ENCODE measurements at regions not wholly inside any gene's neighbourhood (a gene's known extent, or its start where the extent isn't known, plus 50 kb on each side); places are given as distances from the start of the nearest gene placed in this dataset.

DNA sequence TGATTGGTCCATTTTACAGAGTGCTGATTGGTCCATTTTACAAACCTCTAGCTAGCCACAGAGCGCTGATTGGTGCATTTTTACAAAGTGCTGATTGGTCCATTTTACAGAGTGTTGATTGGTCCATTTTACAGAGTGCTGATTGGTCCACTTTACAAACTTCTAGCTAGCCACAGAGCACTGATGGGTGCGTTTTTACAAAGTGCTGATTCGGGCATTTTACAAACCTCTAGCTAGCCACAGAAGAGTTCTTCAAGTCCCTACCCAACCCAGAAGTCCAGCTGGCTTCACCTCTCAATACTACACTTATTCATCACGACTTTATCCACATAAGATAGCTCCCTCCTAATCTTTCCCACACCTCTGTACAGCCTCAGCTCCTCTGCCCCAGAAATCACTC lies 899.8 kb downstream of the TUSC7 start:
- Mint-ChIP-seq H3K9me3 (peaks cover 5% of the 10 kb centered on the region), H3K36me3 (peaks cover 4% of the 10 kb centered on the region), H3K4me3 (no peak overlapping the region), H3K27ac (no peak overlapping the region), H3K27me3 (no peaks in the 10 kb centered on the region), H3K4me1 (ENCODE audit: unreplicated experiment) (peaks cover 26% of the 10 kb centered on the region)
- TF ChIP-seq, protein P1, sequence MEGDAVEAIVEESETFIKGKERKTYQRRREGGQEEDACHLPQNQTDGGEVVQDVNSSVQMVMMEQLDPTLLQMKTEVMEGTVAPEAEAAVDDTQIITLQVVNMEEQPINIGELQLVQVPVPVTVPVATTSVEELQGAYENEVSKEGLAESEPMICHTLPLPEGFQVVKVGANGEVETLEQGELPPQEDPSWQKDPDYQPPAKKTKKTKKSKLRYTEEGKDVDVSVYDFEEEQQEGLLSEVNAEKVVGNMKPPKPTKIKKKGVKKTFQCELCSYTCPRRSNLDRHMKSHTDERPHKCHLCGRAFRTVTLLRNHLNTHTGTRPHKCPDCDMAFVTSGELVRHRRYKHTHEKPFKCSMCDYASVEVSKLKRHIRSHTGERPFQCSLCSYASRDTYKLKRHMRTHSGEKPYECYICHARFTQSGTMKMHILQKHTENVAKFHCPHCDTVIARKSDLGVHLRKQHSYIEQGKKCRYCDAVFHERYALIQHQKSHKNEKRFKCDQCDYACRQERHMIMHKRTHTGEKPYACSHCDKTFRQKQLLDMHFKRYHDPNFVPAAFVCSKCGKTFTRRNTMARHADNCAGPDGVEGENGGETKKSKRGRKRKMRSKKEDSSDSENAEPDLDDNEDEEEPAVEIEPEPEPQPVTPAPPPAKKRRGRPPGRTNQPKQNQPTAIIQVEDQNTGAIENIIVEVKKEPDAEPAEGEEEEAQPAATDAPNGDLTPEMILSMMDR (conservative IDR thresholded peaks at IDR 0.05), result no peak
- DNase-seq (ENCODE audit: extremely low spot score, unreplicated experiment), result no peak

DNA sequence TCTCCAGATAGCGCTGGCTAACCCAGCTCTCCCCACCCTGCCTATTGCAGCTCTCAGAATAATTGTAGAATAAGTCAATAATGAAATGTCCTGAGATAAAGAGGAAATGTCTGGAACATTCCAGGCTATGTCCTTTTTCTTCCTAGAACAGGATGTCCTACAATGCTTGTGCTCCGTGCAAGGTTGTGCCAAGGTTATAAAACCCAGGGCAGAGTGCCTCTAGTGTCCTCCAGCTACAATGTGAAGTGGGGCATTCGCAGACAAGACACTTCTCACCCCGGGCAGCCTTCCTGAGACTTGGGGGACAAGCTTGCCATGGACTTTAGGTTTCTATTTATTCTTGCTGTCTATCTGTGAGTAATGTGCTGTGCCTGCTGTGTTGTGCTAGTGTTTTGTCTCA lies 900.6 kb downstream of the TUSC7 start:
- H3K36me3 Mint-ChIP-seq, result peaks cover 4% of the 10 kb centered on the region
- H3K4me1 Mint-ChIP-seq (ENCODE audit: unreplicated experiment), result peaks cover 22% of the 10 kb centered on the region
- TF ChIP-seq, protein P1 (conservative IDR thresholded peaks at IDR 0.05), result no peak
- H3K4me3 Mint-ChIP-seq, result no peak overlapping the region
- no peak for DNase-seq (ENCODE audit: extremely low spot score, unreplicated experiment)
- no peaks in the 10 kb centered on the region for H3K27me3 Mint-ChIP-seq
- no peak overlapping the region for H3K27ac Mint-ChIP-seq
- peaks cover 5% of the 10 kb centered on the region for H3K9me3 Mint-ChIP-seq

DNA sequence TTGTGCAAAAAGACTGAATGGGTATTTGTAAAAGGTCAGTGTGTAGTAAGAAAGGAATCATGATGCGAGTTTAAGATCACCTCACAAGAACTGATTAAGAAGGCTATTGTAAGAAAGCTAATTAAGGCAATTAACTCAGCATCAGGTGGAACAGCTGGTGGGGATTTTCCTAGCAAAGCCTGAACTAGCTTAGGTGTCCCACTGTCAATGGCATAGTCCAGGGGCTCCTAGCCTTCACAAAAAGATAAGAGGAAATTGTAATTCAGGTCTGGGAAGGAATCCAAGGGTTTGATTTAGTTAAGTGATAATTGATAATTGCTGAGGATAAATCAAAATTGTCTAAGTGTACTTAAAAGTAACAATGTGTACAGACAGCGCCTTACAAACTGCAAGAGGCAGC lies 901.6 kb downstream of the TUSC7 start:
- peaks cover 4% of the 10 kb centered on the region for H3K36me3 Mint-ChIP-seq
- peaks cover 18% of the 10 kb centered on the region for H3K4me1 Mint-ChIP-seq (ENCODE audit: unreplicated experiment)
- no peak overlapping the region for H3K27ac Mint-ChIP-seq
- TF ChIP-seq, protein P1 (conservative IDR thresholded peaks at IDR 0.05), result no peak
- no peak overlapping the region for H3K4me3 Mint-ChIP-seq
- no peak for DNase-seq (ENCODE audit: extremely low spot score, unreplicated experiment)
- peaks cover 5% of the 10 kb centered on the region for H3K9me3 Mint-ChIP-seq
- H3K27me3 Mint-ChIP-seq, result no peaks in the 10 kb centered on the region

DNA sequence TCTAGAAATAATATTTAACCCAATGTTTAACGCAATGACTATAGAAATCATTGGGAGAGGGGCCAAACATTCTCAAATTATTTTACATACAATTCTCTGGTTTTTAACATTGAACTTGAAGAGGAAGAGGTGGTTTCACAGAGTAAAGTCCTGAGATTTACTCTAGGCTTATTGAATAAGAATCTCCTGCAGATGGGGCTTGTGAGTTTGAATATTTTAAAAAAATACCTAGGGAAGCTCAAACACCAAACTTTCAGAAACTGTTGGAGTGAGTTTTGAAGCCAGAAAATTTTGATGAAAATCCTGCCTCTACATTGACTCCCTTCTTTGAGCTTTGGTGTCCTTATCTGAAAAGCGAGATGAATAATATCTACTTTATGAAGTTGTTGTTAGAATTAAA lies 906.6 kb downstream of the TUSC7 start:
- no peaks in the 10 kb centered on the region for H3K36me3 Mint-ChIP-seq
- no peaks in the 10 kb centered on the region for H3K27me3 Mint-ChIP-seq
- TF ChIP-seq, protein P1 (conservative IDR thresholded peaks at IDR 0.05), result no peak
- H3K4me1 Mint-ChIP-seq (ENCODE audit: unreplicated experiment), result peaks cover under 1% of the 10 kb centered on the region
- DNase-seq (ENCODE audit: extremely low spot score, unreplicated experiment), result no peak
- no peaks in the 10 kb centered on the region for H3K9me3 Mint-ChIP-seq
- no peak overlapping the region for H3K4me3 Mint-ChIP-seq
- H3K27ac Mint-ChIP-seq, result no peak overlapping the region

DNA sequence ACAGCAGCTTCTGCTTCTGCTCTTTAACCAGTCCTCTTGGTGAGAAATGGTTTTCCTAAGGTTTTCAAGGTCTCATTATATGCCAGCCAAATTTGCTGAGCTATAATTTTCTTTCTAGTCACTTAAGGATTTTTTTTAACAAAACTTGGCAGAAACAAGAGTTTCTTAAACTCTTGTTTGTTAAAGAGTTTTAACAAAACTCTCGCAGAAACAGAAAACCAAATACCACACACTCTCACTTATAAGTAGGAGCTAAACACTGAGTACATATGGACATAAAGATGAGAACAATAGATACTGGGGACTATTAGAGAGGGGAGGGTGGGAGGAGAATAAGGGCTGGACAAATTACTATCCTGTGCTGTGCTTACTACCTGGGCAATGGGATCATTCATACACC lies 908.3 kb downstream of the TUSC7 start:
- no peaks in the 10 kb centered on the region for H3K36me3 Mint-ChIP-seq
- TF ChIP-seq, protein P1 (conservative IDR thresholded peaks at IDR 0.05), result no peak
- H3K9me3 Mint-ChIP-seq, result no peaks in the 10 kb centered on the region
- H3K4me3 Mint-ChIP-seq, result no peak overlapping the region
- no peaks in the 10 kb centered on the region for H3K27me3 Mint-ChIP-seq
- no peak for DNase-seq (ENCODE audit: extremely low spot score, unreplicated experiment)
- peaks cover 9% of the 10 kb centered on the region for H3K4me1 Mint-ChIP-seq (ENCODE audit: unreplicated experiment)
- no peak overlapping the region for H3K27ac Mint-ChIP-seq

DNA sequence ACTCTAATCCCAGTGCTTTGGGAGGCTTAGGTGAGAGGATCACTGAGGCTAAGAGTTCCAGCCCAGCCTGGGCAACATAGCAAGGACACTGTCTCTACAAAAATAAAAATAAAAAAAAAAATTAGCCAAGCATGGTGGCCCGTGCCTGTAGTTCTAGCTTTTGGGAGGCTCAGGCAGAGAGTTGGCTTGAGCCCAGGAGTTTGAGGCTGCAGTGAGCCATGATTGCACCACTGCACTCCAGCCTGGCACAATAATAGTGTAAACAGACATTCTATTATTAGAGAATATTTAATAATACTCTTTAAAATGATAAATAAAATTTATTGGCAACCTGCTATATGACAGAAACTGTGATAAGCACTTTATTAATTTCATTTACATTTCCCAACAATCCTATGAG lies 908.9 kb downstream of the TUSC7 start:
- Mint-ChIP-seq H3K4me1 (ENCODE audit: unreplicated experiment) (peaks cover 9% of the 10 kb centered on the region), H3K27ac (no peak overlapping the region), H3K27me3 (no peaks in the 10 kb centered on the region), H3K9me3 (no peaks in the 10 kb centered on the region), H3K4me3 (no peak overlapping the region), H3K36me3 (no peaks in the 10 kb centered on the region)
- no peak for DNase-seq (ENCODE audit: extremely low spot score, unreplicated experiment)
- TF ChIP-seq, protein P1 (conservative IDR thresholded peaks at IDR 0.05), result no peak

Measured in type B pancreatic cell (in vitro differentiated cells).